Gastroesophageal sphincter (tissue), 3 donors: ENCODE measurements at regions not wholly inside any gene's neighbourhood (a gene's known extent, or its start where the extent isn't known, plus 50 kb on each side); places are given as distances from the start of the nearest gene placed in this dataset.

Experiments used
- CTCF ChIP-seq, 4 experiments: fragments of 200-600 bp in 2 of 4; fragments of 450-650 bp in 2 of 4; sonication (generic) in 1 of 4; IDR thresholded peaks; one replicate each; pipeline ENCODE4 v1.5.1; 2017 to 2019; ENCODE audit warnings: antibody characterized with exemption in 4 of 4, mild to moderate bottlenecking in 2 of 4, moderate library complexity in 2 of 4
- POLR2A ChIP-seq, 2 donors: fragments of 450-650 bp; IDR thresholded peaks; one replicate each; pipeline ENCODE4 v1.6.1; 2017; ENCODE audit warnings: antibody characterized with exemption in 2 of 2, mild to moderate bottlenecking in 2 of 2, moderate library complexity in 1 of 2

DNA sequence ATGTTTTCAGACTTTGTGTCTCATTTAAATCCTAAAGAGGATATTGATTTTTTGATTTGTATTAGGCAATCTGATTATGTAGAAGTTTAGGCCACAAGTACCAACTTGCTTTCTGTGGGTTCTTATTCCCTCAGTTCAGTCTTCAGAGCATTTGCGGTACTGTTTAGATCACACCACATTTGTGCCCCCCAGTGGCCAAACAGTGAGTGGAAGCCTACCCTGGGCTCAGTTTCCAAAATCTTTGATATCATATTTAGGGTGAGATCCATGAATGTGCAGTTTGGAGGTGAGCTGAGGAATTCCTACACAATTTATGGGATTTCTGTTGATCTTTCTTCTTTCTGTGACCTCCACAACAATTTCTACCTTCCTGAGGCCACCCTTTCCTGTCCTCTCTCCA is 92.3 kb upstream of the FUT9 start:
- peak in 1 of 4 experiments; percentile 13 for TF ChIP-seq CTCF (IDR thresholded peaks at IDR 0.05)
- no peak for TF ChIP-seq POLR2A (IDR thresholded peaks at IDR 0.05)
